ENCODE measurements at regions not wholly inside any gene's neighbourhood (a gene's known extent, or its start where the extent isn't known, plus 50 kb on each side); places are given as distances from the start of the nearest gene placed in this dataset.

GRCh38 chr1:80251171-80251570 lies 1244.6 kb upstream of the ADGRL4 start:
- TF ChIP-seq EZH2phosphoT487 (IDR thresholded peaks at IDR 0.05; ENCODE audit: borderline replicate concordance, low read depth, low read length) (no peak), CTCF (conservative IDR thresholded peaks at IDR 0.05; ENCODE audit: low read length) (no peak)
